PFSK-1 (cell line): ENCODE measurements at regions not wholly inside any gene's neighbourhood (a gene's known extent, or its start where the extent isn't known, plus 50 kb on each side); places are given as distances from the start of the nearest gene placed in this dataset.

Experiments used
- POLR2AphosphoS5 ChIP-seq: IDR thresholded peaks from 2 replicates; pipeline ENCODE4 v1.6.1; 2012; ENCODE audit warnings: low read depth, mild to moderate bottlenecking, control low read depth, low read length, moderate library complexity
- REST ChIP-seq, 2 experiments: IDR thresholded peaks; 2 replicates each; pipeline versions ENCODE4 v1.6.1 to v1.8.0; 2011 to 2012; ENCODE audit warnings: low read depth in 2 of 2, low read length in 2 of 2, control low read depth in 1 of 2, inconsistent platforms in 1 of 2, mild to moderate bottlenecking in 1 of 2, moderate library complexity in 1 of 2; ENCODE audit not compliant: insufficient read depth in 1 of 2
- SIN3A ChIP-seq: IDR thresholded peaks from 2 replicates; pipeline ENCODE4 v1.6.1; 2012; ENCODE audit warnings: mild to moderate bottlenecking, low read length, moderate library complexity, borderline replicate concordance; ENCODE audit not compliant: insufficient read depth
- TAF1 ChIP-seq: IDR thresholded peaks from 2 replicates; pipeline ENCODE4 v1.6.1; 2012; ENCODE audit warnings: low read length, control low read depth, borderline replicate concordance; ENCODE audit not compliant: insufficient read depth

DNA sequence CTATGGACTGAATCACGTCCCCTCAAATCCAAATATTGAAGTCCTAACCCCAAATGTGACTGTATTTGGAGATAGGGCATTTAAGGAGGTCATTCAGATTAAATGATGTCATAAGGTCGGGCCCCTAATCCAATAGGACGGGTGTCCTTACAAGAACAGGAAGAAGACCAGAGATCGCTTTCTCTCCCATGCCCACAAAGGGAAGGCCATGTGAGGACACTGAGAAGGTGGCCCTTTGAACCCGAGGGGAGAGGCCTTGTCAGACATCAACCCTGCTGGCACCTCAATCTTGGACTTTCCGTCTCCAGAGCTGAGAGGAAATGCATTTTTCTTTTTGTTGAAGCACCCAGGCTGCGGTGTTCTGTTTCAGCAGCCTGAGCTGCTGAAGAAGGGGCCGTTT is 72.3 kb upstream of the KLF6 start:
- TF ChIP-seq TAF1 (no peak), POLR2AphosphoS5 (no peak), SIN3A (no peak), REST (IDR thresholded peaks at IDR 0.05; ENCODE audit: insufficient read depth in 1 of 2, low read depth in 2 of 2, low read length in 2 of 2) (no peak)
